Breast epithelium (tissue), 4 donors: ENCODE measurements at regions not wholly inside any gene's neighbourhood (a gene's known extent, or its start where the extent isn't known, plus 50 kb on each side); places are given as distances from the start of the nearest gene placed in this dataset.

Source experiments
- DNase-seq, 2 donors: peaks; one replicate each; pipeline ENCODE4 v3.0.0-alpha.2; 2019; ENCODE audit warnings: low spot score in 2 of 2
- H3K27ac ChIP-seq, 2 donors: fragments of 200-600 bp; sonication (generic) in 1 of 2; one replicate each; pipeline ENCODE4 v1.5.1; 2016 to 2019; ENCODE audit warnings: mild to moderate bottlenecking in 1 of 2
- H3K27me3 ChIP-seq, 2 donors: fragments of 200-600 bp; sonication (generic) in 1 of 2; one replicate each; pipeline versions ENCODE4 v1.5.1 to v1.6.0; 2017 to 2019; ENCODE audit warnings: control low read depth in 1 of 2, mild to moderate bottlenecking in 1 of 2
- H3K36me3 ChIP-seq: fragments of 200-600 bp; one replicate; pipeline ENCODE4 v1.5.1; 2019
- H3K4me1 ChIP-seq, 2 donors: fragments of 200-600 bp; sonication (generic); one replicate each; pipeline ENCODE4 v1.5.1; 2016 to 2019; ENCODE audit warnings: control low read depth in 1 of 2
- H3K4me3 ChIP-seq, 3 donors: fragments of 200-600 bp; sonication (generic); 1 replicate in 2 of 3; 2 replicates in 1 of 3; pipeline ENCODE4 v1.5.1; 2016 to 2019; ENCODE audit warnings: mild to moderate bottlenecking in 3 of 3, moderate library complexity in 2 of 3
- H3K9me3 ChIP-seq, 2 donors: fragments of 200-600 bp; sonication (generic) in 1 of 2; one replicate each; pipeline ENCODE4 v1.5.1; 2016 to 2019; ENCODE audit warnings: control low read depth in 1 of 2
- CTCF ChIP-seq, 3 donors: fragments of 450-650 bp; IDR thresholded peaks; one replicate each; pipeline ENCODE4 v1.5.1; 2016 to 2017; ENCODE audit warnings: antibody characterized with exemption in 3 of 3, mild to moderate bottlenecking in 3 of 3, moderate library complexity in 3 of 3
- POLR2A ChIP-seq: fragments of 450-650 bp; IDR thresholded peaks from one replicate; pipeline ENCODE4 v1.6.1; 2016; ENCODE audit warnings: antibody characterized with exemption, mild to moderate bottlenecking, moderate library complexity
- POLR2AphosphoS5 ChIP-seq, 3 donors: sonication (generic); formaldehyde crosslinking; IDR thresholded peaks; one replicate each; pipeline ENCODE4 v1.6.1; 2017; ENCODE audit warnings: antibody characterized with exemption in 3 of 3
- intact Hi-C: fragments of 100-400 bp; cut with DNase I; formaldehyde crosslinking; loops from one replicate; pipeline ENCODE4 v1.15.1; 2023; ENCODE audit warnings: low total_unique reads

GRCh38 chr16:79825002-79825401, 224.5 kb upstream of the MAF start:
- H3K4me1 ChIP-seq, result no peaks in the 10 kb centered on the region
- no peaks in the 10 kb centered on the region for H3K27me3 ChIP-seq
- H3K27ac ChIP-seq, result no peak overlapping the region
- intact Hi-C loops, result no loop called here
- H3K9me3 ChIP-seq, result no peaks in the 10 kb centered on the region
- no peaks in the 10 kb centered on the region for H3K36me3 ChIP-seq
- DNase-seq, result no peak
- no peak for TF ChIP-seq CTCF (IDR thresholded peaks at IDR 0.05)
- TF ChIP-seq POLR2A, result no peak
- TF ChIP-seq POLR2AphosphoS5 (IDR thresholded peaks at IDR 0.05), result no peak
- H3K4me3 ChIP-seq, result no peak overlapping the region

GRCh38 chr16:79823639-79824038, 223.1 kb upstream of the MAF start:
- no peaks in the 10 kb centered on the region for H3K4me1 ChIP-seq
- H3K27me3 ChIP-seq, result no peaks in the 10 kb centered on the region
- no peak for TF ChIP-seq POLR2A
- no peak for TF ChIP-seq CTCF (IDR thresholded peaks at IDR 0.05)
- no peak for TF ChIP-seq POLR2AphosphoS5 (IDR thresholded peaks at IDR 0.05)
- H3K4me3 ChIP-seq, result no peak overlapping the region
- H3K9me3 ChIP-seq, result no peaks in the 10 kb centered on the region
- DNase-seq, result no peak
- intact Hi-C loops, result no loop called here
- H3K27ac ChIP-seq, result no peak overlapping the region
- H3K36me3 ChIP-seq, result no peaks in the 10 kb centered on the region

GRCh38 chr16:79821911-79822310, 221.4 kb upstream of the MAF start:
- Histone ChIP-seq H3K4me3 (no peak overlapping the region), H3K27ac (no peak overlapping the region), H3K4me1 (no peaks in the 10 kb centered on the region), H3K27me3 (no peaks in the 10 kb centered on the region), H3K36me3 (no peaks in the 10 kb centered on the region), H3K9me3 (no peaks in the 10 kb centered on the region)
- no peak for TF ChIP-seq POLR2AphosphoS5 (IDR thresholded peaks at IDR 0.05)
- TF ChIP-seq CTCF (IDR thresholded peaks at IDR 0.05), result no peak
- no peak for TF ChIP-seq POLR2A
- DNase-seq, result no peak
- intact Hi-C loops, result no loop called here

GRCh38 chr16:79816081-79816497, 215.6 kb upstream of the MAF start:
- no peak overlapping the region for H3K4me3 ChIP-seq
- intact Hi-C loops, result no loop called here
- H3K9me3 ChIP-seq, result no peaks in the 10 kb centered on the region
- TF ChIP-seq POLR2A (no peak), POLR2AphosphoS5 (IDR thresholded peaks at IDR 0.05) (no peak), CTCF (IDR thresholded peaks at IDR 0.05) (no peak)
- no peaks in the 10 kb centered on the region for H3K27me3 ChIP-seq
- DNase-seq, result no peak
- no peaks in the 10 kb centered on the region for H3K36me3 ChIP-seq
- no peaks in the 10 kb centered on the region for H3K4me1 ChIP-seq
- no peak overlapping the region for H3K27ac ChIP-seq

- Histone ChIP-seq H3K27me3 (no peaks in the 10 kb centered on the region), H3K4me3 (no peak overlapping the region), H3K9me3 (no peaks in the 10 kb centered on the region), H3K36me3 (no peaks in the 10 kb centered on the region), H3K4me1 (no peaks in the 10 kb centered on the region), H3K27ac (no peak overlapping the region)
- intact Hi-C loops, result no loop called here
- no peak for DNase-seq
- TF ChIP-seq POLR2AphosphoS5 (IDR thresholded peaks at IDR 0.05) (no peak), CTCF (IDR thresholded peaks at IDR 0.05) (no peak), POLR2A (no peak)
Measured at GRCh38 chr16:79815049-79815448, 214.5 kb upstream of the MAF start.
